GM21737 (cell line): ENCODE measurements at regions not wholly inside any gene's neighbourhood (a gene's known extent, or its start where the extent isn't known, plus 50 kb on each side); places are given as distances from the start of the nearest gene placed in this dataset.

Experiments
- ATAC-seq: cut with Tn5 transposase; IDR thresholded peaks from one replicate; pipeline ENCODE4 v1.9.1; 2021; ENCODE audit warnings: mild to moderate bottlenecking, moderate library complexity; ENCODE audit not compliant: unreplicated experiment

DNA sequence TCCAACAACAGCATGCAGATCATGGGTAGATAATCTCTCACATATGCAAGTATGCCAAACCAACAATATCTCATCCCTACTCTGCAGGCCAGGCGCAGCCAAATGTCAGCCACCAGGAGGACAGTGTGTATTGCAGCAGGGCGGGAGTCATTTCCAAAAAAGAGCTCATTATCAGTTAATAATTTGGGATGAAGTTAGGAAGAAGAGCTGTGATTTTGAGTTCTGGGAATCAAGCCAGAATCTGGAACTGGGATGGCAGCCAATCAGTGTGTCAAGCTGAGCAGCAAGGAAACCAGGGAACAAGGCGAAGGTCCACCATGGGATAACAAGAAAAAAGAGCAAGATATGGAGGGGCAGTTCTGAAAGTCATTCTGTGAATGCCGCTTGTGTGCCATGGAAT lies 88.2 kb upstream of the CAMK2D start:
- ATAC-seq: no peak

DNA sequence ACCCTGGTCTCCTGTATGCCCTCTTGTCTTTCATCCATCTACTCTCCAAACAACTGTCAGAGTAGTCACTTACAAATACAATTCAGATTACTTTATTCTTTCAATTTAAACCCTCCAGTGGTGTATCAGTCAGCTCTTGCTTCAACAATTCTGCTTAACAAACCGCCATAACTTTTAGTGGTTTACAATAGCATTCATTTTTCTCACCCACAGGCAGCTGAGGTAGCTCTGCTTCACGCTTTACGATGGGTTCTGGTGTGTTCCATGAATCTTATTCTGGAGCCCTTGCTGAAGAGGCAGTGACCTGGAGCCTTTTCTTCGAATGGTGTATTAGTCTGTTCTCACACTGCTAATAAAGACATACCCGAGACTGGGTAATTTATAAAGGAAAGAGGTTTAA lies 86.2 kb upstream of the CAMK2D start:
- no peak for ATAC-seq

DNA sequence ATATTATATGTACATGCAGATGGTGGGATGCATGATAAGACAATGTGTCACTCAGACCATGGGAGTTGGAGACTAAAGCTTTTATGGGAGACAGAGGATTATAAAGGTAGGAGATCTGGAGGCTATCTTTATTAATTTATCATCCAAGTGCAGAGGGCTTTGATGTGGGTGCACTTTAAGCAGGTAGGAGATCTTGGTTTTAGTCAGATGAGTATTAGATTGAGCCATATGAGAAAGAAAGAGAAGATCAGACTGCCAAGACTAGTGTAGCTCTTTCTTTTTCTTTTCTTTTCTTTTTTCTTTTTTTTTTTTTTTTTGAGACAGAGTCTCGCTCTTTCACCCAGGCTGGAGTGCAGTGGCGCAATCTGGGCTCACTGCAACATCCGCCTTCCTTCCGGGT lies 84.9 kb upstream of the CAMK2D start:
- no peak for ATAC-seq

DNA sequence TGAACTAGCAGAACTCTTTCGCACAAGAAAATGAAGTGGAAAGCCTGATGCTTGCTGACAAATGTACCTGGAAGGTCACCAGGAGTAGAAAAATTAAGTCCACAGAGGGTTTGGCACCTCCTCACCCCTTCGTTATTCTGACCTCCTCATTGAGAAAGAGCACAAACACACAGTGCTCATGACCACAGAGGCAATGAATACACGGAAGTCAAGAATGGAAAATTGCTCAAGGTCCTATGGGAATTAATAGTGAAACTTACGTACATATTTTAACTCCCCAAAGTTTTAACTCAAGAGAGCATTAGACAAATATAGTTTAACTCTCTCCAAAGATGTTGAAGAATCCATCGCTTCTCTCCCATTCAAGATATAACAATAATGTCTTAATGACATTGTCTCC lies 83.6 kb upstream of the CAMK2D start:
- ATAC-seq: no peak

DNA sequence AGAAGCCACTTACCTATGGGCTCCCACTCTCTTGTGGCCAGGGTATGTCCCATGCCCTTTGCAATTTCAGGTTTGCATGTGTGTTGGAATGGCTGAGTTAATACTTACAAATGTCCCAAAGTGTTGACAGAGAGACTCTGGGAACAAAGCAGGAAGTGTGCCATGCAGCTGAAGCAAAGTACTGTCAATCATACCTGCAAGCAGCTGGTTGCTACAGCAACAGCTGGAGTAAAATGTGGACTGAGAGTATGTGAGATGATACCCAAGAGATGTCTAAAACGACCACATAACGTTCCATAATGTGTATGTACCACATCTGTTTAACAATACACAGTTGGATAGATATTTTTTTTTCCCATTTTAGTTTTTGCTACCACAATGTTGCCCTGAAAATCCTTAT lies 82.8 kb upstream of the CAMK2D start:
- ATAC-seq: no peak

DNA sequence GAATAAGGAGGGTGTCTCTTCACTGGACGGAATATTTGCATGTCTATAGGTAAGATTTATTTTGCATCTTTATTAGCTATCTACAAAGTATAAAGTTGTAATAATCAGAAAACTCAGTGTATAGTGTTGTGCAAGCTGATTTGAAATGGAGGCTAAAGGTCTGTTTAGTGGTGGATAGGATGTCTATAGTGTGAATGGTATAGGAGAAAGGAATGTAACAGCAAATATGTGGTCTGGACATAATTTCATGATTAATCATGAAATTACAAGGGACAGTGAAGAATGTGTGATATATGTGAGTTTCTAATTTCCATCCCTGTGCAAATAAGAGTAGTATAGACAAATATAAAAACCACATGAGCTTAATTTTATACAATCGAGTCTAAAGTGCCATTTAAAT lies 79.3 kb upstream of the CAMK2D start:
- ATAC-seq: no peak

DNA sequence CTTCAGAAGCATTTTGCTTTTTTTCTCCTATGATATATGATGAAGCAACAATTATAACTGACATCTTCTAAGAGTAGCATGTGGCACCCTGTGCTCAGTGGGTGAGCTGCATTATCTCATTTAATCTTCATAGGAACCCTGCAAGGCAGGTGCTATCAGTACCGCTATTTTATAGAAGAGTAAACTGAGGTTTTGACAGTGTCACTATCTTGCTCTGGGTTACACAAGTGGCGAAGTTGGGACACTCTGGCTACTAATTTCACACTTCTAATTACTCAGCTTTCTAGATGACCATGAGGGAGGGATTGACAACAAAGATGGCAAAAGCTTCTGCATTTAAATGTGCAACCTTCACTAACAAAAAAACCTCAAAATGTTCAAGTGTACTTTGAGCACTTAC lies 76.9 kb upstream of the CAMK2D start:
- no peak for ATAC-seq

DNA sequence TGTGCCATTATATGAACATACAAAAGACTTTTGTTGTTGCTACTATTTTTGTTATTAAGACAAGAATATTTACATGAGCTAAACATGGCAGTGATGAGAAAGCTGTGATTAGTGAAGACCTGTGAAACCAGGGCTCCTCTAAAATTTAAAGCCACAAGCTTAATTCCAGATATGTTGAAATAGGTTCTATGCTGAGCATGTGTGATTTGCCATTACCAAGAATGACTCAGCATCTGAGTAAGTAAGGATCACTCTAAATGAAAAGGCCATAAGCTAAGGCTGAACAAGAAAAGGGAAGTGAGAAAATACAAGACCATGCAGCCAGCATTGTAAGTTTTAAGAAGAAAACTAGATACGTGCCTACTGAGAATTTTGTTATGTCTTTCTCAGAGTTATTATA lies 75.9 kb upstream of the CAMK2D start:
- peak; percentile 100 for ATAC-seq

DNA sequence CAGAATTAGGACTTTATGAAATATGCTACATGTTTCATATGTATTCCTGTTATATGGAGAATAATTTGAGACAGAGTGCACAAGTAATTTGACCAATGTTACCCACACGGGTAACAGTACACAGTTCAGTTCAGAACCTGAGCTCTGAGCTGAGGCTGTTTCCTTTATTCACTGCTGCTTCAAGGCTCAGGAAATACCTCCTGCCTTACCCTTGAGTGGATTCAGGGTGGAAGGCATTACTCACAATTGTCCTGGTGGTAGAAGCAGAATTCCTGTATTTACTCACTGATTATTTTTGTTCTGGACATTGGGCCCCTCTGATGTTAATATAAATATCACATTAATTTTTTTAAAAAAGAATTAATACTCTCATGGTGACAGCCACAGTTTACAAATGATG lies 73.5 kb upstream of the CAMK2D start:
- ATAC-seq: no peak

DNA sequence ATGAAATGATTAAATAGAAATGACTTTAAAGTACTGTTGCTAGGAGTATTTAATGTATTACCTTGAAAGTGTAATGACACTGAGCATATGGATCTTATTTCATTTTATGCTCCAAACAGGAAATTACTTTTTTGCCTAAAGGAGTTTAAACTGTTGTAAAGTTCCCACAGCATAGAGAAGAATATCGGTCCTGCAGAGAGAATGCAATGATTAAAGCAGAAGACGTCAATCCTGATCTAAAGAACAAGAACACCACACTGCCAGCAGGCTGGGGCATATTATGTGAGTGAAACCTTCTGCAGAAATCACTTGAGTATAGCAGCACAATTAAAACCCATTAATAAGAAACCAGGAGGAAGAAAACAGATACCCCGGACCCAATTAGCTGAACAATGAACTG lies 72.8 kb upstream of the CAMK2D start:
- ATAC-seq: no peak

DNA sequence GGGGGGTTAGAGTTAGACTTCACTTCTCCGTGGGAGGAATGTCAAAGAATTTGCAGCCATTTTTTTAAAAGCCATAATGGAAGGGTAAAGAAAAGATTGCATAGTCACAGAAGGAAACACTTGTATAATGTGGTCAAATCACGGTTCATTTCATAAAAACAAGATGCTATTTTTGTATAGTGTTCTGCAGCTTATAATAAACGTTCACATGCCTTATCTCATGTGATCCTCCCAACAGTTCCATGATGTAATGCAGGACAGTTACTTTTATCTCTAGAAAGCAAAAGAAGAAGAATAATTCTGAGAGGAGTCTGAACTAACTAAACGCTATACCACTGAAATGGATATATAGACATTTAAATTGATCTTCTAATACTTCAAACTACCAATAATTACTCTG lies 71.3 kb upstream of the CAMK2D start:
- ATAC-seq: no peak

DNA sequence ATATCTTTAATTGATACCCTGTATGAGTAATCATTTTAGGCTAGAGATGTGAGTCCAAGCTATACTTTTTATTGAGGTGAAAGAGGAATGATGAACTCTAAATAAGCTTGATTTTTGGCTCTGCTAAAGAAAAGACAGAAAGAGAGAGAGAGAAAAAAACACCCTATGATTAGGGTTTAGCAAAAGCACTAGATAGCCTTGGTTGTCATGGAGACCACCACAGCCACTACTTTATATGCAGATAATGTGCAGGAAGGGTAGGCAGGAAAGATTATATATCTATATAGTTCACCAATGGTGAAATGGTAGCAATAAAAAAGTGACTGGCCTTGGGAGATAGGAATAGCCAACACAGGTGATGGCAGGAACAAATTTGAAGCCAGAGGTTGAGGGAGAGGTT lies 69.9 kb upstream of the CAMK2D start:
- ATAC-seq: no peak

DNA sequence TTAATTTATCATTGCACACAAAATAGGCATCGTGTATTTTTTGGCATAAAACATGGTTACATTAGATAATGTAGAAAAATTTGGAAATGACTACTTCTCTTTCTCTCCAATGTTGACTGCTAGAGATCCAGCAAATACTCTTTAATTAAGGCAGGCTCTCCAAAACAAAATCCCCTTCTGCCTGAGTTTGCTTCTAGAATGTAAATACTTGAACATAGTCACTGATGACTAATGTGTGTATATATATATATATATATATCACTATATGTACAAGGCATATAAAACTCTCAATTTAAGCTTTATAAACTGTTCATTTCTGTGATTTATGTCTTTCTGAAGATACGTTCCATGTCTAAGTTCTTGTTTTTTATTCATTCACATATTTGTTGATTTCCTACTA lies 67.2 kb upstream of the CAMK2D start:
- ATAC-seq: no peak

DNA sequence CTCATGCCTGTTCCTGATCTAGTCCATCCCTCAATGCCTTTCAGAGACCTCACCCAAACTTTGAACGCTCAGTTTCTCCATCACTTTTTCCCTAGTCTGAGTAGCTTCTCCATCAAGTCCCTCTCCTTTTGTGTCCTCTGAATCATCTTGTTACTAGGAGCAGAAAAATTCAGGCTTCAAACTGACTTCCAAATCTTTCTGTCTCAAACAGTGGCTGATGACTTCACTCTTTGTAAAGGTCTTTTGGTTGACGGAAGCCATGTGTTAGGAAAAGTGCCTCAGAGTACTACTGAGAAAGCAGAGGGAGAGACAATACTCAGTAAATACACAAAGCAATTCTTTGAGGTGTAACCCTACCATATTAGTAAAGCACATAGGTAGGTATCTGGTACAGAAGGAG lies 65.7 kb upstream of the CAMK2D start:
- no peak for ATAC-seq

DNA sequence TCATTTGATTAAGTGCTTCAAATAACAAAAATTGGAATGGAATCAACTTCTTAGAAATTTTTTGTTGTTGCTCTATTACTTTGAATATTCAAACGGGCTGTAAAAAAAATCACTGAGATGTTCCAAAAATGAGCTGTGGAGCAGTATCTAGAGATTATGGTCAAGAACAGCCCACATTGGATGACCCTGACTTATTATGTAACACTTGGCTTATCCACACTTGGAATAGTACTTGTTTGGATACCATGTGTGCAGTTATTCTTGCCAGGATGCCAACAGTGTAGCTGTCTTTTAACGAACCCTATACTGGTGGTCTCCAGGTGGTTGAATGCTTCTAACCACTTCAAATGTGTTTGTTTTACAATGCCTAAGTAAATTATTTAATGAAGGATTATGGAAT lies 64.9 kb upstream of the CAMK2D start:
- ATAC-seq: no peak

DNA sequence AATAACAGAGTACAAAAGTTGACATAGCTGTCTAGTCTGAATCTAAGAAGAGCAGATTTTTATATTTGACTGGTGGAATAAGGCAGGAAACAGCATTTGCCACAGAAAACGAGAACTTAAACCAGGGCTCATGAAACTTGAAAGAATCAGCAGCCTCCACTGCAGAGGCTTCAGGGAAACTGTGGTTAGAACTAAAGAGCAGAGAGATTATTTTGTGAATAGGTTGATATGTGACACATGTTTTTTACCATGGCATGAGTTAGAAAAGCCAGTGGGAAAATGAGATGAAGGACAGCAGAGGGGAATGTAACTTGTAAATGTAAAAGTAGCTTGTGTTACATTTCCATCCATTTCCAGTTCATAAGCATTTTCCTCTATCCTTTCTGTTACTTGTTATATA lies 63.7 kb upstream of the CAMK2D start:
- peak; percentile 66 for ATAC-seq

DNA sequence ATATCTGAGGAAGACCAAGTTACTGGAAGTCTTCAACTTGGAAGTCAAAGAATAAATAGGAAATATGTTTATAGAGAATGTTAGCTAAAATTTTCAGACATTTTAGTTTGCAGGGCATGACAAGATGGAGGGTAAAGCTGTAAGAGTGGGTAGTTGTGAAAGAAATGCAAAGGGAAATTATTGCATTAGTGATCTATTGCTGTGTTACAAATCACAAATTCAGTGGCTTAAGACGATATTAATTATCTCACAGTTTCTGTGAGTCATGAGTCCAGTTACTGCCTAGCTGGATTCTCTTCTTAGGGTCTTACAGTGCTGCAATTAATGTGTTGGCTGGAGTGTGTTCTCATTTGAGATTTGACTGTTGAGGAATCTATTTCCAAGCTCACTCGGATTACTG lies 62.9 kb upstream of the CAMK2D start:
- ATAC-seq: no peak

DNA sequence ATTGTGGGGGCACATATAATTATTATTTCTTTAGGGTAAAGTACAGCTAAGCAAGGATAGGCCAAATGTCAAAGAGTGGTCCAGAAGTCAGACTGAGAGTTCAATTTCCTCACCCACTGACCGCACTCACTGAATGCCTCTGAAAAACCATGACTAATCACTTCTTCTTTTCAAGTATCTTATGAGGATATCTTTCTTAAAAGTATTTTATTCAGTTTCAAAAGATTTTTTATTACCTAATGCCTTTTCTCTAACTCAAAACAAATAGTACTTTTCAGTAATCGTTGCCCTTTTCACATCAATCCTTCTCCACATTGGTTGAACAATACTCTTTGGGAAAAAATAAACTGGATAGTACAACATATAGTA lies 61.7 kb upstream of the CAMK2D start:
- ATAC-seq: peak; percentile 73

DNA sequence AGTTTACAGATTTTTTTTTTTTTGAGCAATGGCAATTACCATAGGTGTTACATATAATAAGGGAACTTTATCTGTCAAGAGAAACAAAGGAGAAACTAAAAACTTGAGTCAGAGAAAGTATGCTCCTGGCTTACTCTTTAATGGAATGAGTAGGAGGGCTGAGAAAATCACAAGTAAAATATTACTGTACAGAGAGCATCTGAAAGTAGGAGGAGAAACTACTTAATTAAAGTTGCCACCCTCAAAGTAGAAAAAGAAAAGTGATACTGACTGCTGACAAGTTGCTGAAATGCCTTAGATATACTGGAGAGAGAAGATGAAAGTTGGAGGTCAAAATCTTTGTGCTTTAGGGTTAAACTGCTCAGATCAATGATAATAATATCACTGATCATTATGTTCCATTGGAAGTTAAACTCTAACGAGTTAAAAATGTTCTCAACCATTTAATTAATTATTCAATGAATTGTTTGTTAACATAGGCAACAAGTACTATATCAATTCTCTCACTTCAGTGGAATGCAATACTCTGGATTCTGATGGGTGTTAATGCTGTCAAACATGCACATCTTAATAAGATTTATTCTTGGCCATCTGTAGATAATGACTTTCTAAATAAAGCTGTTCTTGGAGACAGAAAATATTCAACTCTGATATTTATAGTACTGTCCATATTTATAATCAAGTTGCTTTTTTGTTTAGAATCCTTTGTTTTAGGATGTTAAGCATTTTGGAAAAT lies 61.2 kb upstream of the CAMK2D start:
- peak; percentile 67 for ATAC-seq

DNA sequence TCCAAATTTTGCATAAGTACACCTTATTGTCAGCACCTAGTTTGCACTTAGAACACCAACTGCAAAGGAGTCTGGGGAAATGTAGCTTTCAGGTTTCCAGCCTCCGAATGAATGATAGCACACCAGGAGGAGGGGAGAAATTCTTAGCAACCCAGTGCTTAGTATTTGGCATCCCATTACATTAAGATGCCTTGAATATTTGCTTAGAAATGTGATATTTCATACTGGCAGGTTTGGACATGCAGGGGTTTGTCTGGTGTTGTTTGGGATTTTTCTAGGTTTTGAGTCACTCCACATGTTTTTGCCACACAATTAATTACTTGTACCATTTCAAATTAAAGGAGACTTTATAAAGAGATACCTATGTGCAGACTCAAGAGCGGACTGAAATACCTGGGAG lies 60.3 kb upstream of the CAMK2D start:
- no peak for ATAC-seq

DNA sequence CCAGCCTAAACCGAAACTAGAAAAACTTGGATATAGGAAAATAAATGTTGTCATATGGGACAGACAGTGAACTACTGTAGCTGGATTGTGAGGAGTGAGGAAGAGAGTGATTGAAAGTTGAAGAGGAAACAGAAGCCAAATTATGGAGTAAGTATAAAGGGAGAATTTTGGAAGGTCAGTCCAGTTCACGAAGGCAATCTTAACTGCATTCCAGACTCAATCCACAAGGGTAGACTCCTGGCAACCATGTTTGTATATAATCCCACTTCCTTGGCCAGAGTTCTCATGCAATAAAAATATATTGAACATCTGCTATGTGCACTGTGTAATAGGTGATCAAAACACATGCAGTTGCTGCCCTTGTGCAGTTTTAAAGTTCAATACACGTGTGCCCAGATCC lies 58.6 kb upstream of the CAMK2D start:
- no peak for ATAC-seq

DNA sequence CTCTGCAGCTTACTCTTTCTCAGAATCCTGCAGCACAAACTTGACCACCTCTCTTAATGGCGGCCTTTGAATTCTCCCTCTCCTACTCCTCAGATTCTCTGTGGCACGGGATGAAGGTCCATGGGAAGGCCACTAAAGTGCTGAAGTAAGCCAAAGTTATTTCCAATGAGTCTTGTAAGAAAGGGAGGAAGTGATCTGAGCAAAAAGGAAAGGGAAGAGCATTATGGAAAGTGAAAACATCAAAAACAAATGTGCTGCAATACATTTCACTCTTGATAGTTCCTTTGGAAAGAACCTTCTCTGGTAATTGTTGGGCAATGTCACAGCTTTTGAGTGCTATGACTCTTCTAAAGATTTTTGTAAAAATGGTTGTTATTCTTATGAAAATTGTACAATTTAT lies 54.3 kb upstream of the CAMK2D start:
- no peak for ATAC-seq

DNA sequence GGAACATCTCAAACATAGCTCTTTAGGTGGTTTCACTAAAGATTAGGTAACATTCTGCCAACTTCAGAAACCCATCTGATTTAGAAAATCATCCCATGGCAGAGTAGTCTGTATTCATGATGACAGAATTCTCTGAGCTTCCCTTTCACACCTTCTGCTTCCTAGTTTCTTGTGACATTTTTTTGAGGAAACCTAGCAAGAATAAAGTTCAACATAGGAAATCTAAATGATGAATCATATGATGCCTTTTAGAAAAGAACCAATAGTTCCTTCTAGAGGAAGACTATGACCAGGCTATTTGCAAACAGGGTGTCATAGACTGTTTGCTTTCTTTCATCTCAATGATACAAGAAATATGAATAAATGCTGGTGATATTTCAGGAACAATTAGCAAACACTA lies 49.8 kb upstream of the CAMK2D start:
- no peak for ATAC-seq
